ENCODE measurements at regions not wholly inside any gene's neighbourhood (a gene's known extent, or its start where the extent isn't known, plus 50 kb on each side); places are given as distances from the start of the nearest gene placed in this dataset.

DNA sequence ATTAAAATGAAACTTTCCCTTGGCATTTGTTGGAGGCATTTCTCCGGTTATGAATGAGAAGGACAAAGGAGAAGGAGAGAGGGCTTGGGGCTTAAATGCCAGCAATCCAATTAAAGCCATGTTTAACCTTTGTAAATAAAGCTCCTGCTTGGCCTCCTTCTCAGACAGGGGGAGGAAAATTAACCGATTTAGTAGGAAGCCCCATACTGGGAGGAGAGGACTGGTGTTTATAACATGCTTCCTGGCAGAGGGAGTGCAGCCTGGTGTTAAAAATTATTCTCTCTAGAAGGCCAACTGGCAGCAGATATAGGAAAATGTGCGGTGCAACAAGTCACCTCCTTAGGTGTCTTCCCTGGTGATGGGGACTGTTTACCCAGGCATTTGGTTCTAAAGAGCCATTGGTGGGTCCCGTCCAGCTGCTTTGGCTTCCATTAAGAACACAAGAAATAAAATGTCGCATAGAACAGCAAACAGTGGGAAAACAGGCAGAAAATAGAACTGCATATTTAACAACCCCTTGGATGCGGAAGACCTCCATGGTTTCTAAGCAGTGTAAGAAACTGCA lies 846.5 kb downstream of the TYW1 start:
- Mint-ChIP-seq H3K36me3 (ENCODE audit: low read depth) (no peaks in the 10 kb centered on the region), H3K4me1 (no peaks in the 10 kb centered on the region), H3K27ac (no peak overlapping the region), H3K27me3 (no peaks in the 10 kb centered on the region), H3K9me3 (peaks cover 13% of the 10 kb centered on the region), H3K4me3 (no peak overlapping the region)
- no peak for DNase-seq
- no peak for ATAC-seq

DNA sequence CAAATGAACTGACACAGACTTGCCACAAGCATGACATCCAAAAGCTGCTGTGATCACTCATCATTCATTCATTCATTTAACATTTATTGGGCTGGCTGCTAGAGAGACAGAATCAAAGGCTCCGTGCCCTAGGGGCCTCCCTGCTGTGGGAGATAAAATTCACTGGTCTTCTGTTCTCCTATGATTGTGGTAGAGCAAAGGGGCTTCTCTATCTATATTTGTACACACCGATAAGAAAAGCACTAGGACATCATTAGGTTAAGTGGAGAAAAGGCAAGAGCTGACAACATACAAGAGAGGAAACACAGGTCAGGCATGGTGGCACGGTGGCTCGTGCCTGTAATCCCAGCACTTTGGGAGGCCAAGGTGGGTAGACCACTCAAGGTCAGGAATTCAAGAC lies 847.0 kb downstream of the TYW1 start:
- no peaks in the 10 kb centered on the region for H3K36me3 Mint-ChIP-seq (ENCODE audit: low read depth)

DNA sequence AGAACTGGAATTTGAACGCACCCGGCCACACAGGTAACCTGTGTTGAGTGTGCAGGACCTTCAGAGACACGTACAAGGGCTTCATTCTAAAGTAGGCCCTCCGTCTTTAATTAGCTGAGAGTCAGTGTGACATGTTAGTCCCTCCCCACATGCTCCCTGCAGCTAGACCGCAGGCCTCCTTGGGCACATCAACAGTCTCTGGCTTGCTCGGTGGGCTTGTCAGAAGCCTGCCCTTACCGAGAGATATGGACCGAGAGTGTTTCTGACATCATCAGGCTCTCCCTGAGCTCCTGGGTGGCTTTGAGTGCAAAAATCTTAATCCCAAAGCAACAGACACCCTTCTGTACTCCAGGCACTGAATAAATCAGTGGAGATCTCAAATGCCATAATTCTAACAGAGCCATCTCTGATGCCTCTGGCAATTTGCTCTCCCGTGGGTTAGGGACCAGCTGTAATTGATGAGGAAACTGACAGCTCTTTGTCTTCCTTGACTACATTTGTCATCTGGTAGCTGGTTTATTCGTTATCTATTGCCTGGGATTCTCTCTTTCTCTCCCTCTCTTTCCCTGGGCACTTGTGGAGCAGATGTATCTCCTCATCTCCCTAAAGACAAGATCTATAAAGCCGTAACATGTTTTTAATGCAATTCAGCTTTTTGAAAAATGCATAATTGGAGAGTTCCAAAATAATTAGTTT lies 850.6 kb downstream of the TYW1 start:
- no peak for ATAC-seq
- no peak overlapping the region for H3K27ac Mint-ChIP-seq
- H3K27me3 Mint-ChIP-seq, result no peaks in the 10 kb centered on the region
- H3K4me3 Mint-ChIP-seq, result no peak overlapping the region
- H3K4me1 Mint-ChIP-seq, result no peaks in the 10 kb centered on the region
- no peak for DNase-seq
- peaks cover 2% of the 10 kb centered on the region for H3K9me3 Mint-ChIP-seq
- H3K36me3 Mint-ChIP-seq (ENCODE audit: low read depth), result no peaks in the 10 kb centered on the region

More for the DNA sequence above, 847.0 kb downstream of the TYW1 start:
- no peak overlapping the region for H3K4me3 Mint-ChIP-seq
- no peaks in the 10 kb centered on the region for H3K4me1 Mint-ChIP-seq
- DNase-seq, result no peak
- no peak overlapping the region for H3K27ac Mint-ChIP-seq
- ATAC-seq, result no peak
- H3K9me3 Mint-ChIP-seq, result peaks cover 11% of the 10 kb centered on the region
- no peaks in the 10 kb centered on the region for H3K27me3 Mint-ChIP-seq

DNA sequence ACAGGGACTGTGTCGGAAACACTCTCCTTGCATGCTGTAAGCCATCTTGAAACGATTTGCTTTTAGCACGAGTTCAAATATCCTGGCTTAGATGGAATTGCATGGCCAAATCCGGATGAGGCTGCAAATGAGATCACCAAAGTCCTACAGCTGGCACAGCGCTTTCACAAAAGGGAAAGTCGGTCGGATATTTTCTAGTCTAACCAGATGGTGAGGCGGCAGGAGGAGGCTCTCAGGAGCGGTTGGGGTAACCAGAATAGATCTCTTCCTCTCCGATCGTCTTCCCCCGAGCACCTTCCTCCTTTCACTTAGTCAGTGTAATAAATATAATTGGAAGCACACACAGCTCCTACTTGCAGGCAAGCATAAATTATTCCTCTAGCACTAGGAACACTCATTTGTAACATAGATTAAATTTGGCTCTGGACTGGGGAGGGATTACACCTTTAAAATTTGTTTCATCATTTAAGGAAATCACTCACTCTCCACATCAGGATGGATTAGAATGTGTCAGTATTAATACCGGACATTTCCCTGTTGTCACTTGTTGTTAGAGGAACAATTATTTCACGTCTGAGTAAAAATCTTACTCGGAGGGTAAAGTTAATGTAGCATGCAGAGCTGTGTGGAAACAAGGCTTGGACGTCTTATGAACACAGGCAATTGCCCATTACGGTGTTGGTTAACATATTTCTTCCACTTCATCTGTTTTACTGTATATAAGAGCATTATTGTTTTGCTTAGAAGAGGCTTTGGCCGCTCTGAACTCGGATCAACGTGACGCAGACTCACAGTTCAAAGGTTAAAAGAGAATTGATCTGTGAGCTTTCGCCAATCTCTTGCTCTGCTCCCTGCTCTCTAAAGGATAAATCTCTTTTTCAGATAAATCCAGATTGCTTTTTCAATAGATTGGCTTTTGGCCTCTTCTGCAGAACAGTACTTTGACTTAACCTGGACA lies 857.9 kb downstream of the TYW1 start:
- no peak overlapping the region for H3K27ac Mint-ChIP-seq
- peaks cover 17% of the 10 kb centered on the region for H3K9me3 Mint-ChIP-seq
- DNase-seq (no peak), ATAC-seq (no peak)
- no peaks in the 10 kb centered on the region for H3K36me3 Mint-ChIP-seq (ENCODE audit: low read depth)
- no peak overlapping the region for H3K4me3 Mint-ChIP-seq
- H3K27me3 Mint-ChIP-seq, result no peaks in the 10 kb centered on the region
- H3K4me1 Mint-ChIP-seq, result no peaks in the 10 kb centered on the region

DNA sequence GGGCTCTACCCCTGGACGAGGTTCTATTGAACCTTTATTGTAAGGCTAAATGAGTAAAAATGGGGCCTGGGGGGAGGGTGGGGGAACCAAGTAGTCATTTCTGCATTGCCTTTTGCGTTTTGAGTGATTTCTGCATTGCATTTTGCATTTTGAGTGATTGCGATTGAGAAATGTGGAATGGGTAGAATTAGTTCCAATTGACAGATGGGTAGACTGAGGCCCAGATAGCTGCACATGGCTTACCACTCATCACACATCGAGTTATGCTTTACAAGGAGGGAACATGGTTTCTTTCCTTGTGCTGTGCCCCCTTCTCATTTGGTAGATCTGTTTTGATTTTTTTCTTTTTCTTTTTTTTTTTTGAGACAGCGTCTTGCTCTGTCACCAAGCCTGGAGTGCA lies 858.7 kb downstream of the TYW1 start:
- no peaks in the 10 kb centered on the region for H3K4me1 Mint-ChIP-seq
- H3K9me3 Mint-ChIP-seq, result peaks cover 20% of the 10 kb centered on the region
- DNase-seq, result no peak
- H3K27ac Mint-ChIP-seq, result no peak overlapping the region
- no peaks in the 10 kb centered on the region for H3K27me3 Mint-ChIP-seq
- no peak overlapping the region for H3K4me3 Mint-ChIP-seq
- no peaks in the 10 kb centered on the region for H3K36me3 Mint-ChIP-seq (ENCODE audit: low read depth)
- no peak for ATAC-seq

DNA sequence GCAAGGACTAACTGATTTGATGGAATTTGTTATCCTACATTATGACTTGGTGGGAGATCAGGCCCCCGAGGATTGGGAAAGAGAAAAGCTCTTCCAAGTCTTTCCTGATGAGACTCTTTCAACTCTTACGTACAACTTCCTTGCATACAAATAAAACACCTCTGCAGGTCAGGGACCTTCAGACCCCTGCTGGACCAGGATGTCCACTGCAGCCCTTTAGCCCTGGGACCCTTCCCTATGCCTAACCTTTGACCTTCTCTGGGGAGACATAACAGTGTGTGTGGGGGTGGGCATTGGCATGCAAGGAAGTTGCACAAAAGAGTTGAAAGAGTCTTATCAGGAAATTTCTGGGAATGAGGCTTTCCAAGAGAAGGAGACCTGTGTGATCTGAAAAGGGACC lies 859.4 kb downstream of the TYW1 start:
- Mint-ChIP-seq H3K36me3 (ENCODE audit: low read depth) (no peaks in the 10 kb centered on the region), H3K27me3 (no peaks in the 10 kb centered on the region), H3K27ac (no peak overlapping the region), H3K9me3 (peaks cover 24% of the 10 kb centered on the region), H3K4me1 (no peaks in the 10 kb centered on the region), H3K4me3 (no peak overlapping the region)
- no peak for DNase-seq
- ATAC-seq, result no peak

DNA sequence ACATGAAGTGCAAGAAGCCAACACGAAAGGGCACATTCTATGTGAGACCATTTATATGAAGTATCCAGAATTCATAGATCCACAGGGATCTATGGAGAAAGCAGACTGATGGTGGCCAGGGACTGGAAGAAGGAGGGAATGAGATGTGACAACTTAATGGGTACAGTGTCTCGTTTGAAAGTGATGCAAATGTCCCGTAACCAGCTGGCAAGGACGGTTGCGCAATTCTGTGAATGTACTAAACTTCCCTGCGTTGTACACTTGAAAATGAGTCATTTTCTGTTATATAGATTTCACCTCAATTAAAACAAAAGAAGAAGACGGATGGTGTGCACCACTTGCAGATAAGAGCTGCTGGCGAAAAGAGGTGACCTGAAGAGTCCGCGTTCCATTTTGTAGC lies 861.1 kb downstream of the TYW1 start:
- no peaks in the 10 kb centered on the region for H3K4me1 Mint-ChIP-seq
- no peak for DNase-seq
- H3K9me3 Mint-ChIP-seq, result peaks cover 39% of the 10 kb centered on the region
- no peaks in the 10 kb centered on the region for H3K27me3 Mint-ChIP-seq
- H3K4me3 Mint-ChIP-seq, result no peak overlapping the region
- ATAC-seq, result no peak
- H3K27ac Mint-ChIP-seq, result no peak overlapping the region
- no peaks in the 10 kb centered on the region for H3K36me3 Mint-ChIP-seq (ENCODE audit: low read depth)

DNA sequence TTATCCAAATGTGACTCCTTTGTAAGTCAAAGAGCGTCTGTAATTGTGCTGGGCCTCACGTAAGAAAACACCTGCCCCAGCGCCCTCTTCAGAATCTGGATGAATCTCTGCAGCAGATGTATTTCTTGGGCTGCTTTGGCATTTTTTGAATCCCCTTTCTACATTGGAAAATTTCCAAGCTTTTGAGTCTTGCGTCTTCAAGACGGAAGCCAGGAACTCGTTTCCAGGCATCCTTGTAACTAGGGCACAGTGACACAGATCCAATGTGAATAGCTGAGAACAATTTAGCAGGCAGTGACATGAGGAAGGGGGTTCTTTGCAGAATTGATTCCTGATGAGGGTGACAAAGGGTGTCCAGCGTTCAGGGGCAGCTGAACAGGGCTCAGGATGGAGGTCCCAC lies 862.3 kb downstream of the TYW1 start:
- Mint-ChIP-seq H3K27me3 (no peaks in the 10 kb centered on the region), H3K4me1 (no peaks in the 10 kb centered on the region), H3K9me3 (peaks cover 40% of the 10 kb centered on the region), H3K36me3 (ENCODE audit: low read depth) (no peaks in the 10 kb centered on the region), H3K27ac (no peak overlapping the region), H3K4me3 (no peak overlapping the region)
- ATAC-seq, result no peak
- DNase-seq, result no peak

DNA sequence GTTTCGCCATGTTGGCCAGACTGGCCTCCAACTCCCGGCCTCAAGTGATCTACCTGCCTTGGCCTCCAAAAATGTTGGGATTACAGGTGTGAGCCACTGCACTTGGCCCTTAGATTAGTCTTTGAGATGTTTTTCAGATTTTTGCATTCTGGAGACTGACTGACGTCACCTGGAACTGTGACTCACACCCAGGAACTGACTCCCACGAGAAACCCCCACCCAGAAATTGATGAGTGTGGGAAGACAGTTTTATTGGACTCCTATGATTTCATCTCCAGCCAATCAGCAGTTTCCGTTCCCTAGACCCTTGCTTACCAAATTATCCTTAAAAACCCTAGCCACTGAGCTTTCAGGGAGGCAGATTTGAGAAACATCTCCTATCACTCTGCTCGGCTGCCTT lies 867.3 kb downstream of the TYW1 start:
- Mint-ChIP-seq H3K27ac (no peak overlapping the region), H3K4me1 (no peaks in the 10 kb centered on the region), H3K4me3 (no peak overlapping the region), H3K36me3 (ENCODE audit: low read depth) (no peaks in the 10 kb centered on the region), H3K27me3 (no peaks in the 10 kb centered on the region), H3K9me3 (peaks cover 31% of the 10 kb centered on the region)
- no peak for ATAC-seq
- no peak for DNase-seq

DNA sequence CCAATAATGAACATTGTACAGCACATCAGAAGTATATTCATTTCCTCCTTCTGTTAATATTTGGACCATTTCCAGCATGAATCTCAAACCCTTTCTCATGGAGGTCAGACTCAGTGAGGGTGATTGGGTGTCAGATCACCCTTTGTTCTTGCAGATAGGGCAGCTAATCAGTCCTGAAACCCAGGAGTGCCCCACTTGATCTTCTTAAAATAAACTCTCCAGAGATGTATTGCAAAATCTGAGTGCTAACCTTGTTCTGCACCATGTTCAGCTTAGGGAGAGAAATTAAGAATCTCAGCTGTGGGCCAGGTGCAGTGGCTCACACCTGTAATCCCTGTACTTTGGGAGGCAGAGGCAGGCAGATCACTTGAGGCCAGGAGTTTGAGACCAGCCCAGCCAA lies 869.4 kb downstream of the TYW1 start:
- Mint-ChIP-seq H3K27me3 (no peaks in the 10 kb centered on the region), H3K4me3 (no peak overlapping the region), H3K27ac (no peak overlapping the region), H3K36me3 (ENCODE audit: low read depth) (no peaks in the 10 kb centered on the region), H3K4me1 (no peaks in the 10 kb centered on the region), H3K9me3 (peaks cover 34% of the 10 kb centered on the region)
- ATAC-seq (no peak), DNase-seq (no peak)

DNA sequence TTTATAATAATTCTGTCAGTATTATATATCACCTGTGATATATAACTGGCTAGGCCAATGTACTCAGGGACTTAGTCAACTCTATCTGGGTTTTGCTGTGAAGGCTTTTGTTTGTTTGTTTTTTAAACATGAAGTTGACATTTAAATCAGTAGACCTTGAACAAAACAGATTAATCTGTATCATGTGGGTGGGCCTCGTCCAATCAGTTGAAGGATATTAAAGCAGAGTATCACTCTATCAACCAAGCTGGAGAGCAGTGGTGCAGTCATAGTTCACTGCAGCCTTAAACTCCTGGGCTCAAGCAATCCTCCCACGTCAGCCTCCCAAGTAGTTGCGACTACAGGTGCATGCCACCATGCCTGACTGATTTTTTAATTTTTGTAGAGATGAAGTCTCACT lies 870.2 kb downstream of the TYW1 start:
- DNase-seq, result no peak
- Mint-ChIP-seq H3K4me3 (no peak overlapping the region), H3K9me3 (peaks cover 28% of the 10 kb centered on the region), H3K27me3 (no peaks in the 10 kb centered on the region), H3K4me1 (no peaks in the 10 kb centered on the region), H3K27ac (no peak overlapping the region), H3K36me3 (ENCODE audit: low read depth) (no peaks in the 10 kb centered on the region)
- no peak for ATAC-seq

DNA sequence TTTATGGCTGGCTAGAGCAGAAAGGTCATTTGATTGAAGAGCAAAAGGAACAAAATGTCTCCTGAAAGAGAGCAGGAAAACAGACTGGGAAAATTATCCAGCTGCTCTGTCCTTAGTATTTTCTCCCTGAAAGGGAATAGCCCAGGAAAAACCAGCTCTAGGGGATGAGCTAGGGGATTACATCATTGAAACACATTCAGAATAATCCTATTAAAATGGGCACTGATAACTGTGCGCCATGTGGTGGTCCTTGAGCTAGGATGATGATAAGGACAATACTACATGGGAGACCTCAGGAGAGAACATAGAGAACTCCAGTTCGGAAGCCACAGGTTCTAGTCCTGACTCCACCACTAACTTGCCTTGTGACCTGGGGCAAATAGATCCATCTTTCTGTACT lies 873.8 kb downstream of the TYW1 start:
- Mint-ChIP-seq H3K27me3 (no peaks in the 10 kb centered on the region), H3K4me1 (no peaks in the 10 kb centered on the region), H3K27ac (no peak overlapping the region), H3K9me3 (peaks cover 23% of the 10 kb centered on the region), H3K4me3 (no peak overlapping the region), H3K36me3 (ENCODE audit: low read depth) (peaks cover 1% of the 10 kb centered on the region)
- ATAC-seq, result no peak
- no peak for DNase-seq

DNA sequence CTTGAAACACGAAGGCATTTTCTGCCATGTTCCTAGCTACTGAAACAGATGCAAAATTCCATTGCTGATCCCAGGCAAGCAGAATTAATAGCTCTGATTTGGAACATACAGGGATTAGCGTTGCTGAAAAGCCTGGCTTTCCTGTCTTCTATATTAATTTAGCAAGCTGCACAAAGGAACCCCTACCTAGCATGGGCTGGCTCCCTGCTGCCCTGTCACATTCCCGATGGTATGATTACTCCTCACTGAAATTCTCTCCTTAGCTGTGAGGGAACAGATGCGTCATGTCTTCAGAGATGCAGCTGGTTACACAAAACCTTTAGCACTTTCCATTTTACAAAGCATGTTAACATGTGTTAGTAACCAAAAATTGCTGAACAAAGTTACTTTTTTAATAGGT lies 878.9 kb downstream of the TYW1 start:
- H3K27me3 Mint-ChIP-seq, result no peaks in the 10 kb centered on the region
- peaks cover 1% of the 10 kb centered on the region for H3K36me3 Mint-ChIP-seq (ENCODE audit: low read depth)
- DNase-seq, result no peak
- no peak for ATAC-seq
- no peak overlapping the region for H3K4me3 Mint-ChIP-seq
- no peaks in the 10 kb centered on the region for H3K4me1 Mint-ChIP-seq
- H3K9me3 Mint-ChIP-seq, result peaks cover 33% of the 10 kb centered on the region
- H3K27ac Mint-ChIP-seq, result no peak overlapping the region

DNA sequence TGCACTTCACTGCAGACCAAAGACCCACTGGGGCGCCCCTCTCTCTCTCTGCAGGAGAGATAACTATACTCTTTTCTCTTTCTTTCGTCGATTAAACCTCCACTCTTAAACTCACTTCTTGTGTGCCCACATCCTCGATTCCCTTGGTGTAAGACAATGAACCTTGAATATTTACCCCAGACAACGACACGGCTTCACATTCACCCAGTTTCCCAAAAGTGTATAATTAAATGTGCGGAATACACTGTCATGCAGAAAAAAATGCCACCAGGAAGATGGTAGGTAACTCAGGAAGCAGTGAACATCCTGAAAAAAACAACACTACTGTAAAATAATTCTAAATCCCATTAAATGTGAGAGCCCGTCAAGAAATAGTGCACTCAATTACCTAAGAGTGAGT lies 882.2 kb downstream of the TYW1 start:
- Mint-ChIP-seq H3K4me1 (no peaks in the 10 kb centered on the region), H3K9me3 (peaks cover 30% of the 10 kb centered on the region), H3K27me3 (no peaks in the 10 kb centered on the region), H3K4me3 (no peak overlapping the region), H3K27ac (no peak overlapping the region), H3K36me3 (ENCODE audit: low read depth) (peaks cover 1% of the 10 kb centered on the region)
- no peak for DNase-seq
- ATAC-seq, result no peak

DNA sequence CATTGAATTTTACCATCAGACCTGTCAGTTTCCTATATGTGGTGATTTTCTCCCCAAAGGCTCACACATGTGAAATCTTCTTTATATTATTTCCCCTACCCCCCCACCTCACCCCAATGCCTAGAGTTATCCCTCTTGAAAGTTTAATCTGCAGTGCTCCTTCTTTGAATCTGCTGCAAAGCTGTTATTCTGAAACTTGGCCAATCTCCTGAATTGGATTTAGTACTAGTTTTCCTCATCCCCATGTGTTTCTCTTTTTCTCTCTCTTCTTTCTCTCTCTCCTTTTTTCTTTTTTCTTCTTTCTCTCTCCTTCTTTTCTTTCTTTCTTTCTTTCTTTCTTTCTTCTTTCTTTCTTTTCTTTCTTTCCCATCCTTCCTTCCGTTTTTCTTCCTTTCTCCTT lies 886.2 kb downstream of the TYW1 start:
- DNase-seq (no peak), ATAC-seq (no peak)
- Mint-ChIP-seq H3K27me3 (no peaks in the 10 kb centered on the region), H3K36me3 (ENCODE audit: low read depth) (no peaks in the 10 kb centered on the region), H3K27ac (no peak overlapping the region), H3K4me1 (no peaks in the 10 kb centered on the region), H3K9me3 (peaks cover 20% of the 10 kb centered on the region), H3K4me3 (no peak overlapping the region)
